ENCODE measurements at regions not wholly inside any gene's neighbourhood (a gene's known extent, or its start where the extent isn't known, plus 50 kb on each side); places are given as distances from the start of the nearest gene placed in this dataset.

- TF ChIP-seq CTCF (IDR thresholded peaks at IDR 0.05; ENCODE audit: poor library complexity) (no peak), EZH2 (IDR thresholded peaks at IDR 0.05; ENCODE audit: borderline replicate concordance) (no peak), EZH2phosphoT487 (IDR thresholded peaks at IDR 0.05; ENCODE audit: low read depth, severe bottlenecking, unreplicated experiment) (no peak)
Observed at GRCh38 chr12:85367936-85368335, 87.9 kb downstream of the ALX1 start.
